ENCODE measurements at regions not wholly inside any gene's neighbourhood (a gene's known extent, or its start where the extent isn't known, plus 50 kb on each side); places are given as distances from the start of the nearest gene placed in this dataset.

- WGBS, result 63% methylated on average over 9 of the region's 9 CpGs
- Histone ChIP-seq H3K9me3 (ENCODE audit: control insufficient read depth in 4 of 4, low read length in 3 of 4) (no peaks in the 10 kb centered on the region), H3K9ac (ENCODE audit: low read depth in 1 of 2, low read length in 2 of 2) (no peak overlapping the region), H3K36me3 (ENCODE audit: control insufficient read depth in 4 of 4, insufficient read depth in 3 of 4, low read depth in 1 of 4, low read length in 3 of 4) (no peaks in the 10 kb centered on the region), H3K4me3 (ENCODE audit: low read depth in 1 of 3, low read length in 3 of 3) (no peak overlapping the region), H3K4me1 (ENCODE audit: control insufficient read depth in 4 of 4, insufficient read depth in 4 of 4, low read length in 3 of 4) (no peaks in the 10 kb centered on the region), H3K27ac (ENCODE audit: low read depth in 1 of 2, low read length in 2 of 2) (no peak overlapping the region), H3K27me3 (ENCODE audit: control insufficient read depth in 4 of 4, insufficient read depth in 4 of 4, low read length in 3 of 4) (no peaks in the 10 kb centered on the region)
- no peak for DNase-seq (ENCODE audit: low spot score)
- TF ChIP-seq CTCF (IDR thresholded peaks at IDR 0.05; ENCODE audit: low read depth, low read length, missing input control), result no peak
- TF ChIP-seq RXRA (IDR thresholded peaks at IDR 0.05), result no peak
- TF ChIP-seq FOXA1 (IDR thresholded peaks at IDR 0.05), result no peak
- no peak for TF ChIP-seq MAX (IDR thresholded peaks at IDR 0.05)
- TF ChIP-seq FOXA2 (IDR thresholded peaks at IDR 0.05), result no peak
- TF ChIP-seq ZBTB33 (IDR thresholded peaks at IDR 0.05), result no peak
- no peak for TF ChIP-seq TAF1 (conservative IDR thresholded peaks at IDR 0.05)
- TF ChIP-seq YY1 (IDR thresholded peaks at IDR 0.05), result no peak
- TF ChIP-seq RAD21 (IDR thresholded peaks at IDR 0.05), result no peak
- no peak for TF ChIP-seq SP1 (IDR thresholded peaks at IDR 0.05)
- TF ChIP-seq REST (IDR thresholded peaks at IDR 0.05), result no peak
- no peak for TF ChIP-seq ATF3 (IDR thresholded peaks at IDR 0.05)
- TF ChIP-seq HNF4G (IDR thresholded peaks at IDR 0.05), result no peak
- TF ChIP-seq NR2F2 (IDR thresholded peaks at IDR 0.05), result no peak
- TF ChIP-seq GABPA (IDR thresholded peaks at IDR 0.05 in 1 of 2, conservative IDR thresholded peaks at IDR 0.05 in 1 of 2), result no peak
- no peak for TF ChIP-seq EGR1 (IDR thresholded peaks at IDR 0.05; ENCODE audit: low read depth in 2 of 2)
- no peak for TF ChIP-seq JUND (IDR thresholded peaks at IDR 0.05)
- TF ChIP-seq HNF4A (conservative IDR thresholded peaks at IDR 0.05), result no peak
These were observed 2101.7 kb upstream of the PCDH20 start for GRCh38 chr13:63517371-63517770.

Measured in liver (tissue), 8 donors.